Nephron progenitor cell (in vitro differentiated cells): ENCODE measurements at regions not wholly inside any gene's neighbourhood (a gene's known extent, or its start where the extent isn't known, plus 50 kb on each side); places are given as distances from the start of the nearest gene placed in this dataset.

Experiments
- DNase-seq: peaks from one replicate; pipeline ENCODE4 v3.0.0; 2021
- H3K27ac Mint-ChIP-seq: 2 replicates; pipeline ENCODE4 v1.8.0; 2021; ENCODE audit warnings: mild to moderate bottlenecking, moderate library complexity, mixed read lengths
- H3K27me3 Mint-ChIP-seq: 2 replicates; pipeline ENCODE4 v1.8.0; 2021; ENCODE audit warnings: mild to moderate bottlenecking, low read depth, mixed read lengths; ENCODE audit not compliant: poor library complexity
- H3K36me3 Mint-ChIP-seq: 2 replicates; pipeline ENCODE4 v1.8.0; 2021; ENCODE audit warnings: low read depth, mixed read lengths
- H3K4me1 Mint-ChIP-seq: 2 replicates; pipeline ENCODE4 v1.8.0; 2021; ENCODE audit warnings: mixed read lengths
- H3K4me3 Mint-ChIP-seq: 2 replicates; pipeline ENCODE4 v1.8.0; 2021; ENCODE audit warnings: mild to moderate bottlenecking, moderate library complexity, mixed read lengths
- H3K9me3 Mint-ChIP-seq: 2 replicates; pipeline ENCODE4 v1.8.0; 2021; ENCODE audit warnings: mild to moderate bottlenecking, moderate library complexity, mixed read lengths
- TF ChIP-seq, protein P1 (sequence below): fragments of 200-600 bp; sonication (generic); IDR thresholded peaks from 2 replicates; pipeline ENCODE4 v1.5.0; 2021; ENCODE audit warnings: antibody characterized with exemption

DNA sequence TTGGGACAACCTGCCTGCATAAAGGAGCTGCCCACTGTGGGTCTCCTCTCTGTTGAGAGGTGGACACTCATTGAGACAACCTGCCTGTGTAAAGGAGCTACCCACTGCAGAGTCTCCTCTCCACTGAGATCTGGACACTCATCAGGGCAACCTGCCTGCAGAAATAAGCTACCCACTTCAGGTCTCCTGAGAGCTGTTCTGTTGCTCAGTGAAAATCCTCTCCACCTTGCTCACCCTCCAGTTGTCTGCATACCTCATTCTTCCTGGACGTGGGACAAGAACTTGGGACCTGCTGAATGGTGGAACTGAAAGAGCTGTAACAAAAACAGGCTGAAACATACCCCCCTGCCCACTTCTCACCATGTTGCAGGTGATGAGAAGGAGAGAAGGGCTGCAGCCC lies 59.9 kb upstream of the CDKN2AIP start:
- H3K27me3 Mint-ChIP-seq, result peaks cover 3% of the 10 kb centered on the region
- DNase-seq, result no peak
- TF ChIP-seq, protein P1, sequence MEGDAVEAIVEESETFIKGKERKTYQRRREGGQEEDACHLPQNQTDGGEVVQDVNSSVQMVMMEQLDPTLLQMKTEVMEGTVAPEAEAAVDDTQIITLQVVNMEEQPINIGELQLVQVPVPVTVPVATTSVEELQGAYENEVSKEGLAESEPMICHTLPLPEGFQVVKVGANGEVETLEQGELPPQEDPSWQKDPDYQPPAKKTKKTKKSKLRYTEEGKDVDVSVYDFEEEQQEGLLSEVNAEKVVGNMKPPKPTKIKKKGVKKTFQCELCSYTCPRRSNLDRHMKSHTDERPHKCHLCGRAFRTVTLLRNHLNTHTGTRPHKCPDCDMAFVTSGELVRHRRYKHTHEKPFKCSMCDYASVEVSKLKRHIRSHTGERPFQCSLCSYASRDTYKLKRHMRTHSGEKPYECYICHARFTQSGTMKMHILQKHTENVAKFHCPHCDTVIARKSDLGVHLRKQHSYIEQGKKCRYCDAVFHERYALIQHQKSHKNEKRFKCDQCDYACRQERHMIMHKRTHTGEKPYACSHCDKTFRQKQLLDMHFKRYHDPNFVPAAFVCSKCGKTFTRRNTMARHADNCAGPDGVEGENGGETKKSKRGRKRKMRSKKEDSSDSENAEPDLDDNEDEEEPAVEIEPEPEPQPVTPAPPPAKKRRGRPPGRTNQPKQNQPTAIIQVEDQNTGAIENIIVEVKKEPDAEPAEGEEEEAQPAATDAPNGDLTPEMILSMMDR, result no peak
- H3K36me3 Mint-ChIP-seq, result peaks cover 7% of the 10 kb centered on the region
- H3K4me1 Mint-ChIP-seq, result peaks cover 15% of the 10 kb centered on the region
- H3K27ac Mint-ChIP-seq, result no peak overlapping the region
- no peak overlapping the region for H3K4me3 Mint-ChIP-seq
- H3K9me3 Mint-ChIP-seq, result peaks cover 21% of the 10 kb centered on the region

DNA sequence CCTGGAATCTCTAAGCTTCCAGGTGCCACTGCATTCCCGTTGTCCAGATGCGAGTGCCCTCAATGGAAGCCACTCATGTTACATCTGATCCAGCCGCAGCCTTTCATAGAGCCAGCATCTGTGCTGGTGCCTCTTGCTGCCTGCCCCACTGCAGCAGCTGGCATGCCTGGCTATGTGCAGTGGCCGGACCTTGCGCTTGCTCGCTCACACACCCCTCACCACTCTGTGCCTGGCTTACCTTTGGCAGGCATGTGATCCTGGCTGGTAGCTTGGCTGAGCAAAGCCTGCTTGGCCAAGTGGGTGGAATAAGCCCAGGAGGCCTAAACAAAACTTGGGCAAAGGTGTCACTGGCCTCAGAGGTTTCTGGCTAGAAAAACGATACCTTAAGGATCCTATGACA lies 59.5 kb upstream of the CDKN2AIP start:
- H3K9me3 Mint-ChIP-seq, result peaks cover 17% of the 10 kb centered on the region
- TF ChIP-seq, protein P1, result no peak
- peaks cover 15% of the 10 kb centered on the region for H3K4me1 Mint-ChIP-seq
- no peak overlapping the region for H3K27ac Mint-ChIP-seq
- H3K36me3 Mint-ChIP-seq, result peaks cover 7% of the 10 kb centered on the region
- H3K27me3 Mint-ChIP-seq, result peaks cover 3% of the 10 kb centered on the region
- no peak overlapping the region for H3K4me3 Mint-ChIP-seq
- no peak for DNase-seq

DNA sequence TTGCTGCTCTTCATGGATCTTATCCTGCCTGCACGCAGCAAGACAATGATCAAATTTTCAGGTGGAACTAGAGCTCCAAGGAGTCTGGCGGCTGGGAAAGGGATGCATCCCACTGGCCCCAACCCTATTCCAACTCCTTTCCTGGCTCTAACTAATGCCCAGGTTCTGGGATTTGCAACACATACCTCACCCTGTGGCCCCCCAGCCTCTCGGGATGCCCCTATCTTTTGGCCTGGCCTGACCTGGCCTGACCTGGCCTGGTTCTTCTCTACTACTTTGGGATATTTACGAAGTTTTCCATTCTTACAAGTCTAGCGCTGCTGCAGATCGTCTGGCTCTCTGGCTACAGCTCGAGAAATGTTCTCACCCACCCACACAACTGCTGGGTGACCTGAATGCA lies 56.4 kb upstream of the CDKN2AIP start:
- Mint-ChIP-seq H3K4me1 (peaks cover 29% of the 10 kb centered on the region), H3K27ac (no peak overlapping the region), H3K9me3 (no peaks in the 10 kb centered on the region), H3K36me3 (no peaks in the 10 kb centered on the region), H3K27me3 (peaks cover 8% of the 10 kb centered on the region), H3K4me3 (no peak overlapping the region)
- DNase-seq, result no peak
- TF ChIP-seq, protein P1, result no peak

DNA sequence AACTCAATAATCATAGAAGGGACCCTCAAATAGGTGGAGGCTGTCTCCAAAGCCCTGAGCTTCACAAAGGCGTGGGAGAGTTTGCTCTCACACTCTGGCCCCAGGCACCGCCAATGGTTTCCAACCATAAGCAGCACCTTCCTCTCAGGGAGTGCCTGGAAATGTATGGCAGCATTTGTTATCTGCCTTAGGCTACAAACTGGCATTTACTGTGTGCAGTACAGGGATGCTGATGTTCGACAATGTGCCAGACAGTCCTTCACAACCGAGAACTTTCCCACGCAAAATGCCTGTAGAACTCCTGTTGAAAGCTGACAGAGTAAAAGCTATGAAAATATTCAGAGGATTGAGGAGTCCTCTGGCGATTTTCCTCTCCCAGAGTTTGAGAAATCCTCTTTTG lies 55.7 kb upstream of the CDKN2AIP start:
- peaks cover 29% of the 10 kb centered on the region for H3K4me1 Mint-ChIP-seq
- no peak for DNase-seq
- no peaks in the 10 kb centered on the region for H3K36me3 Mint-ChIP-seq
- TF ChIP-seq, protein P1, result no peak
- H3K27ac Mint-ChIP-seq, result no peak overlapping the region
- H3K27me3 Mint-ChIP-seq, result peaks cover 8% of the 10 kb centered on the region
- no peaks in the 10 kb centered on the region for H3K9me3 Mint-ChIP-seq
- H3K4me3 Mint-ChIP-seq, result no peak overlapping the region

DNA sequence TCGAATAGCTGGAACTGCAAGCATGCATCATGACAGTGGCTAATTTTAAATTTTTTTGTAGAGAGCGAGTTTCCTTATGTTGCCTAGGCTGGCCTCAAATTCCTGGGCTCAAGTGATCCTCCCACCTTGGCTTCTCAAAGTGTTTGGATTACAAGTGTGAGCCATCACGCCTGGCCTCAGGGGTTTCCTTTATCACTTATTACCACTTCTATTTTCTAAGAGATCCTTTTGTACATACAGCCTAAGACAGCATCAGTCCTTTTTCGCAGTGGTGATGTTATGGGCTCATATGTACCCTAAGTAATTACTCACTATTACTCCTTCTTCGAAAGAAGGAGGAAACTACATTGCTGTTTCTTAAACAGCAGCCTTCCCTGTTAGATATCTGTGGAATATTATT lies 54.1 kb upstream of the CDKN2AIP start:
- peaks cover 8% of the 10 kb centered on the region for H3K27me3 Mint-ChIP-seq
- H3K36me3 Mint-ChIP-seq, result no peaks in the 10 kb centered on the region
- DNase-seq, result no peak
- H3K4me3 Mint-ChIP-seq, result no peak overlapping the region
- peaks cover 40% of the 10 kb centered on the region for H3K4me1 Mint-ChIP-seq
- no peaks in the 10 kb centered on the region for H3K9me3 Mint-ChIP-seq
- TF ChIP-seq, protein P1, result no peak
- H3K27ac Mint-ChIP-seq, result no peak overlapping the region

DNA sequence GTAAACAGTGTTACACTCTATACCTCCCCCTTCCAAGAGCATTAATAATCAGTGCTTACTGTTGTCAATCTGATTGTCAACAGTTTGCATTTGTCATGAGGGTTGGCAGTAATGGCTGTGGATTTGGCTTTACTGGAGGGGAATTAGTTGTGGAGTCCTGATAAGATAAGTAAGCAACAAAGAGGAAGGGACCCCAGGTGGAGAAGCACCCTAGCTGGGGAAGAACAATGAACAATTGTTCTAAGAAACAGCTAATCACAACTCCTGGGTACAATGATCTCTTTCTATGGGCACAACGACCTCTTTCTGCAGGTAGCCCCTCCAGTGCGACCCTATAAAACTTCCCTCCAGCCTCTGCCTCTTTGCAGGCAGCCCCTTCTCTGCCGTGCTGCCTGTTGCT lies 53.2 kb upstream of the CDKN2AIP start:
- DNase-seq, result no peak
- Mint-ChIP-seq H3K4me3 (no peak overlapping the region), H3K27me3 (peaks cover 8% of the 10 kb centered on the region), H3K27ac (no peak overlapping the region), H3K4me1 (peaks cover 40% of the 10 kb centered on the region), H3K9me3 (no peaks in the 10 kb centered on the region), H3K36me3 (no peaks in the 10 kb centered on the region)
- TF ChIP-seq, protein P1, result no peak
